B cell (primary cell): ENCODE measurements at regions not wholly inside any gene's neighbourhood (a gene's known extent, or its start where the extent isn't known, plus 50 kb on each side); places are given as distances from the start of the nearest gene placed in this dataset.

Source experiments
- EZH2 ChIP-seq: IDR thresholded peaks from 2 replicates; pipeline ENCODE4 v1.6.1; 2012; ENCODE audit warnings: borderline replicate concordance, low read depth, mild to moderate bottlenecking, moderate library complexity, low read length; ENCODE audit not compliant: insufficient read depth, poor library complexity, severe bottlenecking
- TF ChIP-seq, protein P1 (sequence below): fragments of 200-600 bp; IDR thresholded peaks from one replicate; pipeline ENCODE4 v1.8.0; 2022; ENCODE audit warnings: antibody characterized with exemption, mild to moderate bottlenecking

DNA sequence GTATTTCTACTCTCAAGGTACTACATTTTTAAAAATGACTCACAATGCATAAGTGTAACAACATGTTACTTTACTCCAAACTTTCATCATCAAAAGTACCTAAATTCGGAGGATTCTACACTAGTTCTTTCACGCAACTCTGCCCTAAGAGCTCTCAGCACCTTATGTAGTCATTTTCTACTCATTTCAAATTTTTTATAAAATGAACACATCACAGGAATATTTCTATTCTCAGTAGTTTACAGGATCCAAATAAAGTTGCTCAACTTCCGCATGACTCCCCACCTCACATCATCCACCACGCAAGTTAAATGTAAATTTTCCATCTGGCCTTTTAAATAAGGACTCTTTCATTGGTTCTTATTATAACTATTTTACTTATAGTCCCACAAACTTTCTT, 344.9 kb upstream of the MANEA start:
- TF ChIP-seq, protein P1, sequence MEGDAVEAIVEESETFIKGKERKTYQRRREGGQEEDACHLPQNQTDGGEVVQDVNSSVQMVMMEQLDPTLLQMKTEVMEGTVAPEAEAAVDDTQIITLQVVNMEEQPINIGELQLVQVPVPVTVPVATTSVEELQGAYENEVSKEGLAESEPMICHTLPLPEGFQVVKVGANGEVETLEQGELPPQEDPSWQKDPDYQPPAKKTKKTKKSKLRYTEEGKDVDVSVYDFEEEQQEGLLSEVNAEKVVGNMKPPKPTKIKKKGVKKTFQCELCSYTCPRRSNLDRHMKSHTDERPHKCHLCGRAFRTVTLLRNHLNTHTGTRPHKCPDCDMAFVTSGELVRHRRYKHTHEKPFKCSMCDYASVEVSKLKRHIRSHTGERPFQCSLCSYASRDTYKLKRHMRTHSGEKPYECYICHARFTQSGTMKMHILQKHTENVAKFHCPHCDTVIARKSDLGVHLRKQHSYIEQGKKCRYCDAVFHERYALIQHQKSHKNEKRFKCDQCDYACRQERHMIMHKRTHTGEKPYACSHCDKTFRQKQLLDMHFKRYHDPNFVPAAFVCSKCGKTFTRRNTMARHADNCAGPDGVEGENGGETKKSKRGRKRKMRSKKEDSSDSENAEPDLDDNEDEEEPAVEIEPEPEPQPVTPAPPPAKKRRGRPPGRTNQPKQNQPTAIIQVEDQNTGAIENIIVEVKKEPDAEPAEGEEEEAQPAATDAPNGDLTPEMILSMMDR, result no peak
- no peak for TF ChIP-seq EZH2
